HUDEP-2 (cell line): ENCODE measurements at regions not wholly inside any gene's neighbourhood (a gene's known extent, or its start where the extent isn't known, plus 50 kb on each side); places are given as distances from the start of the nearest gene placed in this dataset.
A peak's percentile ranks its signal among the peaks of the same experiment; 100 is the strongest.

Experiments used
- DNase-seq, 76 experiments: peaks; one replicate each; lab custom pipeline; 2025; ENCODE audit not compliant: unreplicated experiment in 76 of 76; lab: John Stamatoyannopoulos, UW

- no peak for DNase-seq
These were observed 109.0 kb upstream of the STARD3NL start for GRCh38 chr7:38069052-38069451.

GRCh38 chr7:38070718-38071117 is 107.3 kb upstream of the STARD3NL start:
- DNase-seq, result peak in 8 of 76 experiments; percentile 1 to 24 (median 9)

GRCh38 chr7:38086857-38087256 is 91.2 kb upstream of the STARD3NL start:
- no peak for DNase-seq

GRCh38 chr7:38102507-38102906 is 75.5 kb upstream of the STARD3NL start:
- DNase-seq, result no peak

GRCh38 chr7:38105874-38106483 is 72.1 kb upstream of the STARD3NL start:
- peak in 19 of 76 experiments; percentile 1 to 47 (median 19) for DNase-seq

- peak in 54 of 76 experiments; percentile 1 to 62 (median 32) for DNase-seq
These were observed 70.6 kb upstream of the STARD3NL start for GRCh38 chr7:38107486-38107893.

GRCh38 chr7:38112075-38112474 is 66.0 kb upstream of the STARD3NL start:
- DNase-seq, result no peak

- DNase-seq, result no peak
These were observed 58.0 kb upstream of the STARD3NL start for GRCh38 chr7:38120076-38120475.

- no peak for DNase-seq
These were observed 55.5 kb upstream of the STARD3NL start for GRCh38 chr7:38122501-38122900.

GRCh38 chr7:38123494-38123893 is 54.6 kb upstream of the STARD3NL start:
- no peak for DNase-seq

GRCh38 chr7:38127216-38128207 is 50.5 kb upstream of the STARD3NL start:
- DNase-seq, result no peak
